ENCODE measurements at regions not wholly inside any gene's neighbourhood (a gene's known extent, or its start where the extent isn't known, plus 50 kb on each side); places are given as distances from the start of the nearest gene placed in this dataset.
"Not testable (repeated sequence)": the region's sequence is repeated elsewhere in the genome, so short reads cannot be mapped to it uniquely, and the experiment has no call there.

DNA sequence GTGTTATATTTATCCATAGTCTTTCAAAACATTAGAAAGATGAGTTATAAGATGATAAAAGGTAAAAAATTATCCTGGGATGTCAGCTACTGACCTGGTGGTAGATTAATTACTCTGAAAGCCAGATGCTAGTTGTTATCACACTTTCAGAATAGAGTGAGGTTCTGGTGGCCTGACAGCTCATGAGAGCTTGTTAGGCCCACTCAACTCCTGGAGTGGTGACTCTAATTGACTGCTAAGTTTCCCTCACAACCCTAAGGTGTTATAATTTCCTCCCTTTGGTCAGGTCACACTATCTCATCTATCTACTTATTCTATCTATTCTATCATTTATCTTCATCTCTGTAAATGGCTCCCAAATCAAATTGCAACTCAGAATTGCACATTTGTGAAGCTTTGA is 90.1 kb downstream of the ZNF648 start:
- peaks cover 5% of the 10 kb centered on the region for H3K9me3 Mint-ChIP-seq
- TF ChIP-seq, protein P1, sequence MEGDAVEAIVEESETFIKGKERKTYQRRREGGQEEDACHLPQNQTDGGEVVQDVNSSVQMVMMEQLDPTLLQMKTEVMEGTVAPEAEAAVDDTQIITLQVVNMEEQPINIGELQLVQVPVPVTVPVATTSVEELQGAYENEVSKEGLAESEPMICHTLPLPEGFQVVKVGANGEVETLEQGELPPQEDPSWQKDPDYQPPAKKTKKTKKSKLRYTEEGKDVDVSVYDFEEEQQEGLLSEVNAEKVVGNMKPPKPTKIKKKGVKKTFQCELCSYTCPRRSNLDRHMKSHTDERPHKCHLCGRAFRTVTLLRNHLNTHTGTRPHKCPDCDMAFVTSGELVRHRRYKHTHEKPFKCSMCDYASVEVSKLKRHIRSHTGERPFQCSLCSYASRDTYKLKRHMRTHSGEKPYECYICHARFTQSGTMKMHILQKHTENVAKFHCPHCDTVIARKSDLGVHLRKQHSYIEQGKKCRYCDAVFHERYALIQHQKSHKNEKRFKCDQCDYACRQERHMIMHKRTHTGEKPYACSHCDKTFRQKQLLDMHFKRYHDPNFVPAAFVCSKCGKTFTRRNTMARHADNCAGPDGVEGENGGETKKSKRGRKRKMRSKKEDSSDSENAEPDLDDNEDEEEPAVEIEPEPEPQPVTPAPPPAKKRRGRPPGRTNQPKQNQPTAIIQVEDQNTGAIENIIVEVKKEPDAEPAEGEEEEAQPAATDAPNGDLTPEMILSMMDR (conservative IDR thresholded peaks at IDR 0.05), result no peak
- H3K4me3 Mint-ChIP-seq, result no peak overlapping the region
- H3K27me3 Mint-ChIP-seq (ENCODE audit: low read depth), result peaks cover 7% of the 10 kb centered on the region
- no peak for DNase-seq (ENCODE audit: low read depth, low spot score)
- no peaks in the 10 kb centered on the region for H3K4me1 Mint-ChIP-seq
- H3K36me3 Mint-ChIP-seq (ENCODE audit: low read depth), result no peaks in the 10 kb centered on the region
- H3K27ac Mint-ChIP-seq (ENCODE audit: unreplicated experiment), result no peak overlapping the region

DNA sequence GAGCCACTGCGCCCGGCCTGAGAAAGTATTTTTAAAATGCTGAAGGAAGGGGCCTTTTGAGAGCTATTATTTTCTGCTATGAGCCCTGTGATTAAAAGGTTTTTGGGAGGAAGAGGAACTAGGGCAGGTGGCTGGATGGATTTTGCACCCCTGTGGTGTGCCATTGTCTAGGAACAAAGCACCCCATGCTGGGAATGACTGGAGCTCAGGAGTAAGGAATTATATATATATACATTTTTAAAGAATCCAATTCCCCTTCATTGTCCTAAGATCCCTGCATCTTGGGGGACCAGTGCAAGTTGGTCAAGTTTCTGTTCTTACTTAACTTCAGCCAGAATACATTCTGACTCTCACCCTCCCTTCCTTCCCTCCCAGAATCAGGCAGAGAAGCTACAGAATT is 91.6 kb downstream of the ZNF648 start:
- Mint-ChIP-seq H3K27ac (ENCODE audit: unreplicated experiment) (no peak overlapping the region), H3K4me1 (no peaks in the 10 kb centered on the region), H3K4me3 (no peak overlapping the region), H3K9me3 (no peaks in the 10 kb centered on the region), H3K36me3 (ENCODE audit: low read depth) (no peaks in the 10 kb centered on the region), H3K27me3 (ENCODE audit: low read depth) (peaks cover 4% of the 10 kb centered on the region)
- TF ChIP-seq, protein P1 (conservative IDR thresholded peaks at IDR 0.05), result no peak
- no peak for DNase-seq (ENCODE audit: low read depth, low spot score)

DNA sequence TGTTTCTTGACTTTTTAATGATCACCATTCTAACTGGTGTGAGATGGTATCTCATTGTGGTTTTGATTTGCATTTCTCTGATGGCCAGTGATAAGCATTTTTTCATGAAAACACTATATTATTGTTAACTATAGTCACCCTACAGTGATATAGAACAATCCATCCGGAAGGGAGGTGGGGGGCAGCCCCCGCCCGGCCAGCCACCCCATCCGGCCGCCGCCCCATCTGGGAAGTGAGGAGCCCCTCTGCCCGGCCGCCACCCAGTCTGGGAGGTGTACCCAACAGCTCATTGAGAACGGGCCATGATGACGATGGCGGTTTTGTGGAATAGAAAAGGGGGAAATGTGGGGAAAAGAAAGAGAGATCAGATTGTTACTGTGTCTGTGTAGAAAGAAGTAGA is 106.8 kb downstream of the ZNF648 start:
- H3K36me3 Mint-ChIP-seq (ENCODE audit: low read depth); H3K4me3 Mint-ChIP-seq; DNase-seq (ENCODE audit: low read depth, low spot score); H3K4me1 Mint-ChIP-seq; H3K27ac Mint-ChIP-seq (ENCODE audit: unreplicated experiment): not testable (repeated sequence)
- H3K27me3 Mint-ChIP-seq (ENCODE audit: low read depth), result peaks cover 10% of the 10 kb centered on the region
- peaks cover 19% of the 10 kb centered on the region for H3K9me3 Mint-ChIP-seq

DNA sequence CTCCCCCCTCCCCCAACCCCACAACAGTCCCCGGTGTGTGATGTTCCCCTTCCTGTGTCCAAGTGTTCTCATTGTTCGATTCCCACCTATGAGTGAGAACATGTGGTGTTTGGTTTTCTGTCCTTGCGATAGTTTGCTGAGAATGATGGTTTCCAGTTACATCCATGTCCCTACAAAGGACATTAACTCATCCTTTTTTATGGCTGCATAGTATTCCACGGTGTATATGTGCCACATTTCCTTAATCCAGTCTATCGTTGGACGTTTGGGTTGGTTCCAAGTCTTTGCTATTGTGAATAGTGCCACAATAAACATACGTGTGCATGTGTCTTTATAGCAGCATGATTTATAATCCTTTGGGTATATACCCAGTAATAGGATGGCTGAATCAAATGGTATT is 107.3 kb downstream of the ZNF648 start:
- DNase-seq (ENCODE audit: low read depth, low spot score); H3K27me3 Mint-ChIP-seq (ENCODE audit: low read depth); H3K4me3 Mint-ChIP-seq; H3K27ac Mint-ChIP-seq (ENCODE audit: unreplicated experiment); H3K36me3 Mint-ChIP-seq (ENCODE audit: low read depth); H3K4me1 Mint-ChIP-seq: not testable (repeated sequence)
- H3K9me3 Mint-ChIP-seq, result peaks cover 17% of the 10 kb centered on the region

DNA sequence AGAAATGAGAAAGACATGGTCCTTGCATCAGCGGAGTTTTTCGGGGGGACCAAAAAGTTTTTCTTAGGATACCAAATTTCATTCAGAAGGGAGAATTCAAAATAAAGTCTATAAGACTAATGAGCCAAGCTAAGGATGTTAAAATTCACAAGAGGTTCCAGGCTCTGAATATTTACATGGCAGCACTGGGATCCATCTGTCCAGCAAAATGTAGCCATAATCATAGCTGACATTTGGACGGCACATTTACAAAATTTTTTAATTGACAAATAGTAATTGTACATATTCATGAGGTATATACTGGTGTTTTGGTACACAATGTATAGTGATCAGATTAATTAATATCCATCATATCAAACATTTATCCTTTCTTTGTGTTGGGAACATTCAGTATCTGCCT is 107.9 kb downstream of the ZNF648 start:
- no peak for DNase-seq (ENCODE audit: low read depth, low spot score)
- Mint-ChIP-seq H3K27me3 (ENCODE audit: low read depth) (peaks cover 8% of the 10 kb centered on the region), H3K27ac (ENCODE audit: unreplicated experiment) (no peak overlapping the region), H3K4me3 (no peak overlapping the region), H3K36me3 (ENCODE audit: low read depth) (no peaks in the 10 kb centered on the region), H3K4me1 (no peaks in the 10 kb centered on the region), H3K9me3 (peaks cover 12% of the 10 kb centered on the region)
- TF ChIP-seq, protein P1 (conservative IDR thresholded peaks at IDR 0.05), result no peak

DNA sequence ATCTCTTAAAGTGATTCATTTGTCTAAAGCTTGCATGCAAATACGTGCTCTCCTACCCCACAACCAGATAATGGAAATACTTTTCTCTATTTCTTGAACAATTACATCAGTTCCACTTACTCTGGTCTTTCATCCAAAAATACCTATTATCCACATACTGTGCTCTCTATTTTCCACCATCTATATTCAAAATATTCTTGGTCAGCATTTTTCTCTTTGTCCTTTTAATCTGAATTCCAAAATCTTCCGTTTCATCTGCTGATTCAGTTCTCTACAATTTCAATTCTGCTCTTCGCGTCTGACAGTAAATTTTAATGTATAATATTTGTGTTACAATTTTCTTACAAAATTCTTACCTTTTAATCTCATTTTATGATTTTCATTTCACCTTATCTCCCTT is 110.3 kb downstream of the ZNF648 start:
- Mint-ChIP-seq H3K4me1 (no peaks in the 10 kb centered on the region), H3K9me3 (peaks cover 16% of the 10 kb centered on the region), H3K36me3 (ENCODE audit: low read depth) (no peaks in the 10 kb centered on the region), H3K27ac (ENCODE audit: unreplicated experiment) (no peak overlapping the region), H3K27me3 (ENCODE audit: low read depth) (peaks cover 8% of the 10 kb centered on the region), H3K4me3 (no peak overlapping the region)
- DNase-seq (ENCODE audit: low read depth, low spot score), result no peak
- TF ChIP-seq, protein P1 (conservative IDR thresholded peaks at IDR 0.05), result no peak

DNA sequence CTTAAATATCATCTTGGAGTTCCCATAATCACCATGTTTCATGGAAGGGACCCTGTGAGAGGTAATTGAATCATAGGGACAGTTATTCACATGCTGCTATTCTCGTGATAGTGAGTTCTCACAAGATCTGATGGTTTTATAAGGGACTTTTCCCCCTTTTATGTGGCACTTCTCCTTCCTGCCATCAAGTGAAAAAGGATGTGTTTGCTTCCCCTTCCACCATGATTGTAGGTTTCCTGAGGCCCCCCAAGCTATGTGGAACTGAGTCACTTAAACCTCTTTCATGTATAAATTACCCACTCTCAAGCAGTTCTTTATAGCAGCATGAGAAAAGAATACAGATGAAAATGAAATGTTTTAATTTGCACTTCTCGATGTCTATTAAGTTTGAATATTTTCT is 112.0 kb downstream of the ZNF648 start:
- TF ChIP-seq, protein P1 (conservative IDR thresholded peaks at IDR 0.05), result no peak
- no peak overlapping the region for H3K4me3 Mint-ChIP-seq
- peaks cover 13% of the 10 kb centered on the region for H3K27me3 Mint-ChIP-seq (ENCODE audit: low read depth)
- H3K36me3 Mint-ChIP-seq (ENCODE audit: low read depth), result peaks cover 5% of the 10 kb centered on the region
- no peaks in the 10 kb centered on the region for H3K4me1 Mint-ChIP-seq
- H3K27ac Mint-ChIP-seq (ENCODE audit: unreplicated experiment), result no peak overlapping the region
- no peak for DNase-seq (ENCODE audit: low read depth, low spot score)
- H3K9me3 Mint-ChIP-seq, result peaks cover 15% of the 10 kb centered on the region
